WERI-Rb-1 (cell line): ENCODE measurements at regions not wholly inside any gene's neighbourhood (a gene's known extent, or its start where the extent isn't known, plus 50 kb on each side); places are given as distances from the start of the nearest gene placed in this dataset.
A peak's percentile ranks its signal among the peaks of the same experiment; 100 is the strongest.

ENCODE experiments used
- DNase-seq: peaks from one replicate; pipeline ENCODE4 v3.0.0-alpha.2; 2020
- H3K27ac ChIP-seq: fragments of 250-450 bp; sonication (Bioruptor Pico); 2 replicates; pipeline ENCODE4 v1.5.1; 2020; ENCODE audit warnings: mild to moderate bottlenecking, moderate library complexity
- H3K27me3 ChIP-seq: fragments of 250-450 bp; sonication (Bioruptor Pico); 2 replicates; pipeline ENCODE4 v1.5.1; 2021; ENCODE audit warnings: mild to moderate bottlenecking, low read depth, moderate library complexity; ENCODE audit not compliant: insufficient read depth, severe bottlenecking
- H3K36me3 ChIP-seq: fragments of 250-450 bp; sonication (Bioruptor Pico); 2 replicates; pipeline ENCODE4 v1.5.1; 2020; ENCODE audit warnings: mild to moderate bottlenecking, moderate library complexity
- H3K4me3 ChIP-seq: 2 replicates; pipeline ENCODE4 v1.5.1; 2011; ENCODE audit warnings: low read depth, mild to moderate bottlenecking, control low read depth, low read length
- H3K9me3 ChIP-seq: fragments of 250-450 bp; sonication (Bioruptor Pico); 2 replicates; pipeline ENCODE4 v1.5.1; 2021; ENCODE audit warnings: mild to moderate bottlenecking, moderate library complexity; ENCODE audit not compliant: severe bottlenecking
- CTCF ChIP-seq: IDR thresholded peaks from 2 replicates; pipeline ENCODE4 v1.5.1; 2011; ENCODE audit warnings: low read depth, mild to moderate bottlenecking, control low read depth, inconsistent platforms, low read length

- no peak for TF ChIP-seq CTCF
- Histone ChIP-seq H3K27me3 (no peaks in the 10 kb centered on the region), H3K36me3 (no peaks in the 10 kb centered on the region), H3K4me3 (no peak overlapping the region), H3K9me3 (no peaks in the 10 kb centered on the region), H3K27ac (no peak overlapping the region)
- DNase-seq = peak; percentile 35
These were observed 245.1 kb upstream of the MEF2C start for GRCh38 chr5:89128092-89128491.

GRCh38 chr5:89127191-89127590, 244.2 kb upstream of the MEF2C start:
- TF ChIP-seq CTCF = no peak
- Histone ChIP-seq H3K27ac (no peak overlapping the region), H3K27me3 (no peaks in the 10 kb centered on the region), H3K4me3 (no peak overlapping the region), H3K9me3 (no peaks in the 10 kb centered on the region), H3K36me3 (no peaks in the 10 kb centered on the region)
- no peak for DNase-seq

DNA sequence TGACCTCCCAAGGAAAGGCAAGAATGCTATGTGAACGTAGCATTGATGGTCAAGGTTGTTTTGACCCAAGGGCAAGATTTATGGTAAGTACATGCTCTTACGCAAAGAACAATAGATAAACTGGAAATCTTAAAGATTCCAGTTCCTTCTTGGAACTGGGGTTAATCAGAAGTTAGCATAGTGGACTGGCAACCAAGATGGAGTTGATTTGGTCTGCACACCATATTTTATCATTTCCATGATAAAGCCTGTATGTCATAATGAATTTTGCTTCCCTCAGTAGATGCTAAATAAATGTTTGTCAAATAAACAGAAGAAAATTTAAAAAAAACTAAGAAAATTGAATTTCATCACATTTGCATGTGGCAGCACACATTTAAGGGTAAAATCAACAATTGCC, 242.4 kb upstream of the MEF2C start:
- Histone ChIP-seq H3K27ac (no peak overlapping the region), H3K4me3 (no peak overlapping the region), H3K27me3 (no peaks in the 10 kb centered on the region), H3K9me3 (no peaks in the 10 kb centered on the region), H3K36me3 (no peaks in the 10 kb centered on the region)
- no peak for TF ChIP-seq CTCF
- no peak for DNase-seq

- Histone ChIP-seq H3K27me3 (no peaks in the 10 kb centered on the region), H3K9me3 (no peaks in the 10 kb centered on the region), H3K27ac (no peak overlapping the region), H3K4me3 (no peak overlapping the region), H3K36me3 (no peaks in the 10 kb centered on the region)
- DNase-seq = no peak
- no peak for TF ChIP-seq CTCF
These were observed 240.6 kb upstream of the MEF2C start for GRCh38 chr5:89123581-89123980.

DNA sequence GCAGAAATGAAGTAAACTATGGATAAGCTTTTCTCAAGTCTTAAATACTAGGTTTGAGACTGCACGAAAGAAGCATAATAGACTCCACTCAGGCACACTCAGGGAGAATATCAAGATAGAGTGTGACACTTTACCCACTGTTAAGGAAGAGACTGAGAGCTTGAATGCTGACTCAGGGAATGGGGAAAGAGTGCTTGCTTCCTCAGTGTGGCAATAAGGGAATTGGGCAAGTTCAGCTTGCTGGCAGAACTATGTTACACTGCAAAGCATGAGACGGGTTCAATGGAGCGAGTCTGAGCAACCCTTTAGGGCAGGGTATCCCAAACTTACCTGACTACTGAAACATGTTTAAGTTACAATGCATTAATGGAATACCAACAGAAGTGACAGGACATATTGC, 237.7 kb upstream of the MEF2C start:
- Histone ChIP-seq H3K9me3 (no peaks in the 10 kb centered on the region), H3K4me3 (no peak overlapping the region), H3K27ac (no peak overlapping the region), H3K27me3 (no peaks in the 10 kb centered on the region), H3K36me3 (no peaks in the 10 kb centered on the region)
- no peak for DNase-seq
- no peak for TF ChIP-seq CTCF

GRCh38 chr5:89117124-89117644, 234.2 kb upstream of the MEF2C start:
- H3K36me3 ChIP-seq = no peaks in the 10 kb centered on the region
- no peak overlapping the region for H3K4me3 ChIP-seq
- H3K27ac ChIP-seq = no peak overlapping the region
- DNase-seq = no peak
- no peaks in the 10 kb centered on the region for H3K27me3 ChIP-seq
- no peaks in the 10 kb centered on the region for H3K9me3 ChIP-seq
- TF ChIP-seq CTCF = no peak
